IMR-90 (cell line): ENCODE measurements at regions not wholly inside any gene's neighbourhood (a gene's known extent, or its start where the extent isn't known, plus 50 kb on each side); places are given as distances from the start of the nearest gene placed in this dataset.

Experiments
- ATAC-seq: fragments of 200-7000 bp; cut with Tn5 transposase; 2 replicates; pipeline ENCODE4 v1.9.1; 2020; ENCODE audit warnings: low read depth, mild to moderate bottlenecking, moderate library complexity
- BruUV-seq: library from RNA; stranded (reverse); fragments of 400-500 nt; replicated peaks from 2 replicates; lab custom pipeline; 2021; lab: Mats Ljungman, UMichigan
- CTCF ChIA-PET: fragments of 300-600 bp; formaldehyde crosslinking; extraction: SDS; loops from one replicate; lab custom pipeline; 2021; ENCODE audit warnings: antibody characterized with exemption; lab: Yijun Ruan, JAX
- POLR2A ChIA-PET: fragments of 300-600 bp; sonication (Branson Sonifier 250); formaldehyde crosslinking; loops from one replicate; lab custom pipeline; 2022; ENCODE audit warnings: antibody characterized with exemption; ENCODE audit not compliant: unreplicated experiment; lab: Charles Lee
- DNase-seq: peaks from one replicate; pipeline ENCODE4 v3.0.0; 2013
- H2AFZ ChIP-seq: replicated peaks from 2 replicates; pipeline ENCODE3; 2013; ENCODE audit warnings: low read length, mild to moderate bottlenecking; ENCODE audit not compliant: poor library complexity
- H2AK5ac ChIP-seq: 2 replicates; pipeline ENCODE4 v1.6.1; 2013; ENCODE audit warnings: low read depth, low read length, inconsistent platforms
- H2AK9ac ChIP-seq: replicated peaks from 2 replicates; pipeline ENCODE3; 2013; ENCODE audit warnings: mild to moderate bottlenecking, low read depth, low read length, moderate library complexity; ENCODE audit not compliant: poor library complexity
- H2BK120ac ChIP-seq: 2 replicates; pipeline ENCODE4 v1.6.1; 2013; ENCODE audit warnings: low read depth, low read length, inconsistent platforms
- H2BK15ac ChIP-seq: 3 replicates; pipeline ENCODE4 v1.6.1; 2013; ENCODE audit warnings: low read depth, low read length, inconsistent platforms
- H2BK20ac ChIP-seq: 2 replicates; pipeline ENCODE4 v1.6.1; 2013; ENCODE audit warnings: low read depth, mild to moderate bottlenecking, inconsistent platforms, low read length, moderate library complexity
- H2BK5ac ChIP-seq: 2 replicates; pipeline ENCODE4 v1.6.1; 2013; ENCODE audit warnings: mild to moderate bottlenecking, low read depth, low read length, inconsistent platforms; ENCODE audit not compliant: poor library complexity, severe bottlenecking
- H3K14ac ChIP-seq: replicated peaks from 2 replicates; pipeline ENCODE4 v1.6.1; 2013; ENCODE audit warnings: low read depth, low read length, inconsistent platforms
- H3K18ac ChIP-seq: 2 replicates; pipeline ENCODE4 v1.6.1; 2013; ENCODE audit warnings: low read depth, low read length, control low read depth
- H3K23ac ChIP-seq: 2 replicates; pipeline ENCODE4 v1.6.1; 2013; ENCODE audit warnings: low read depth, low read length, inconsistent platforms
- H3K27ac ChIP-seq: 2 replicates; pipeline ENCODE4 v1.5.1; 2013; ENCODE audit warnings: mild to moderate bottlenecking, control low read depth, low read length; ENCODE audit not compliant: insufficient read depth
- H3K27me3 ChIP-seq: 2 replicates; pipeline ENCODE4 v1.6.1; 2013; ENCODE audit warnings: low read length; ENCODE audit not compliant: control insufficient read depth, insufficient read depth
- H3K36me3 ChIP-seq: 2 replicates; pipeline ENCODE4 v1.6.1; 2013; ENCODE audit warnings: low read length, mixed read lengths; ENCODE audit not compliant: control insufficient read depth, insufficient read depth
- H3K4ac ChIP-seq: 2 replicates; pipeline ENCODE4 v1.6.1; 2013; ENCODE audit warnings: low read depth, low read length, inconsistent platforms
- H3K4me1 ChIP-seq: 2 replicates; pipeline ENCODE4 v1.6.1; 2013; ENCODE audit warnings: low read length, mixed read lengths; ENCODE audit not compliant: control insufficient read depth, insufficient read depth
- H3K4me2 ChIP-seq: 2 replicates; pipeline ENCODE4 v1.6.1; 2013; ENCODE audit warnings: low read depth, mild to moderate bottlenecking, control low read depth, low read length, moderate library complexity
- H3K4me3 ChIP-seq: 2 replicates; pipeline ENCODE4 v1.5.1; 2013; ENCODE audit warnings: low read depth, mild to moderate bottlenecking, control low read depth, low read length, moderate library complexity; ENCODE audit not compliant: insufficient read depth
- H3K56ac ChIP-seq: 2 replicates; pipeline ENCODE4 v1.6.1; 2013; ENCODE audit warnings: low read length, inconsistent platforms; ENCODE audit not compliant: insufficient read depth; ENCODE audit errors: extremely low read depth
- H3K79me1 ChIP-seq, 2 experiments: 2 replicates each; pipeline ENCODE4 v1.6.1; 2013; ENCODE audit warnings: low read length in 2 of 2, inconsistent platforms in 1 of 2, low read depth in 1 of 2
- H3K9ac ChIP-seq: 2 replicates; pipeline ENCODE4 v1.6.1; 2013; ENCODE audit warnings: low read depth, low read length, control low read depth
- H3K9me1 ChIP-seq: 2 replicates; pipeline ENCODE4 v1.6.1; 2013; ENCODE audit warnings: low read length, inconsistent platforms; ENCODE audit not compliant: insufficient read depth
- H3K9me3 ChIP-seq: 2 replicates; pipeline ENCODE4 v1.6.1; 2013; ENCODE audit warnings: low read length; ENCODE audit not compliant: control insufficient read depth, insufficient read depth
- H4K20me1 ChIP-seq: 2 replicates; pipeline ENCODE4 v1.6.1; 2013; ENCODE audit warnings: low read length, inconsistent platforms; ENCODE audit not compliant: insufficient read depth
- H4K5ac ChIP-seq: 2 replicates; pipeline ENCODE4 v1.6.1; 2013; ENCODE audit warnings: mild to moderate bottlenecking, low read depth, low read length, control low read depth
- H4K8ac ChIP-seq, 2 experiments: 2 replicates each; pipeline ENCODE4 v1.6.1; 2013; ENCODE audit warnings: low read depth in 2 of 2, low read length in 2 of 2, control low read depth in 1 of 2, inconsistent platforms in 1 of 2
- H4K91ac ChIP-seq: 2 replicates; pipeline ENCODE4 v1.6.1; 2013; ENCODE audit warnings: low read depth, low read length, inconsistent platforms; ENCODE audit not compliant: insufficient read depth
- BHLHE40 ChIP-seq: fragments of 150-350 bp; IDR thresholded peaks from 2 replicates; pipeline ENCODE4 v1.6.1; 2016; ENCODE audit warnings: mild to moderate bottlenecking, low read depth, low read length
- FOS ChIP-seq: fragments of 150-350 bp; IDR thresholded peaks from 2 replicates; pipeline ENCODE4 v1.6.1; 2016; ENCODE audit warnings: low read depth, low read length
- MXI1 ChIP-seq: IDR thresholded peaks from 2 replicates; pipeline ENCODE4 v1.6.1; 2012; ENCODE audit warnings: low read depth, mild to moderate bottlenecking, low read length, moderate library complexity, borderline replicate concordance
- WGBS, 2 experiments: methylation state at CpG; one replicate each; pipeline versions ENCODE4 v1.1.5 to v1.1.7; 2013; ENCODE audit warnings: missing lambda C conversion rate in 2 of 2; ENCODE audit not compliant: insufficient read length in 1 of 2; ENCODE audit errors: extremely low coverage in 2 of 2; 5-methylcytosine and 5-hydroxymethylcytosine counted together
- dilution Hi-C: fragments of 300-500 bp; cut with HindIII; formaldehyde crosslinking; loops from one replicate; pipeline ENCODE4 v1.14.3; 2018; ENCODE audit warnings: low sequenced_read_pairs; ENCODE audit not compliant: unreplicated experiment
- in situ Hi-C: fragments of 300-500 bp; cut with MboI; formaldehyde crosslinking; loops from 3 replicates; pipeline ENCODE4 v1.14.3; 2019; ENCODE audit warnings: low sequenced_read_pairs, inconsistent platforms, mixed read lengths
- intact Hi-C: fragments of 100-400 bp; cut with micrococcal nuclease; formaldehyde crosslinking; loops from 2 replicates; pipeline ENCODE4 v1.10.0; 2022

- no peak overlapping the region for H3K27ac ChIP-seq
- H2BK120ac ChIP-seq = no peak overlapping the region
- H3K4me3 ChIP-seq = no peak overlapping the region
- no peak overlapping the region for H2BK5ac ChIP-seq
- no peaks in the 10 kb centered on the region for H3K4me1 ChIP-seq
- H4K20me1 ChIP-seq = no peaks in the 10 kb centered on the region
- no TSS peak for BruUV-seq
- H3K4ac ChIP-seq = no peak overlapping the region
- H2AFZ ChIP-seq = no peak overlapping the region
- in situ Hi-C loops (no loop called here), intact Hi-C loops (no loop called here), dilution Hi-C loops (no loop called here)
- H2BK20ac ChIP-seq = no peak overlapping the region
- H2AK5ac ChIP-seq = no peak overlapping the region
- DNase-seq (no peak), ATAC-seq (no peak)
- H4K5ac ChIP-seq = no peak overlapping the region
- no peak overlapping the region for H3K23ac ChIP-seq
- H3K14ac ChIP-seq = no peak overlapping the region
- no peak overlapping the region for H3K18ac ChIP-seq
- no peak overlapping the region for H2BK15ac ChIP-seq
- H3K36me3 ChIP-seq = no peaks in the 10 kb centered on the region
- H3K9ac ChIP-seq = no peak overlapping the region
- no peaks in the 10 kb centered on the region for H3K9me3 ChIP-seq
- H3K56ac ChIP-seq = no peak overlapping the region
- no peaks in the 10 kb centered on the region for H3K79me1 ChIP-seq
- H2AK9ac ChIP-seq = no peak overlapping the region
- no peaks in the 10 kb centered on the region for H3K27me3 ChIP-seq
- no peak for TF ChIP-seq MXI1
- TF ChIP-seq FOS = no peak
- no peak for TF ChIP-seq BHLHE40
- no peak overlapping the region for H3K4me2 ChIP-seq
- H4K8ac ChIP-seq = no peak overlapping the region
- H3K9me1 ChIP-seq = no peaks in the 10 kb centered on the region
- CTCF ChIA-PET = no interaction called here
- POLR2A ChIA-PET = no interaction called here
- H4K91ac ChIP-seq = no peak overlapping the region
- 80% methylated on average over 1 of the region's 1 CpG; no CpG with 5 or more reads in 1 of the 2 experiments for WGBS, 2 experiments
These were observed 417.1 kb downstream of the LMO7 start for GRCh38 chr13:76053181-76053580.
